ENCODE measurements at regions not wholly inside any gene's neighbourhood (a gene's known extent, or its start where the extent isn't known, plus 50 kb on each side); places are given as distances from the start of the nearest gene placed in this dataset.
"Not testable (repeated sequence)": the region's sequence is repeated elsewhere in the genome, so short reads cannot be mapped to it uniquely, and the experiment has no call there.

DNA sequence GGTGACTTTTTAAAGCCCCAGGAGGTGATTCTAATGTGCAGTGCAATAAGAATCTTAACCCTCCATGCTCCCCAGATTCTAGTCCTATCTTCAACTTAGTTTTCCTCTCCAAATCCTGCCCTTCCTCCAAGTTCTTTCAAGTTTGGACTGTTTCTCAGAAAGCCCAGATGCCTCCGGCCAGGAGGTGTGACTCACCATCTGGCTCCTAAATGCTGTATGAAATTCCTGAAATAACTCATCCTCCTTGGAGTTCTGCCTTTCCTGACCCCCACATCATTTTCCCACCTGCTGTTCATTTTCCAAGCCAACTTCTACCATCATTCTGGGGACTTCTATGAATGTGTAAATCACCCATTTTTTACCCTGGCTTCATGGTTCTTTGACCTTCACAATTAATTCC lies 118.2 kb upstream of the NOL4 start:
- peak; percentile 43 for DNase-seq (ENCODE audit: low spot score)
- in situ Hi-C loops (cut with HindIII; ENCODE audit: low sequenced_read_pairs) = no loop called here

DNA sequence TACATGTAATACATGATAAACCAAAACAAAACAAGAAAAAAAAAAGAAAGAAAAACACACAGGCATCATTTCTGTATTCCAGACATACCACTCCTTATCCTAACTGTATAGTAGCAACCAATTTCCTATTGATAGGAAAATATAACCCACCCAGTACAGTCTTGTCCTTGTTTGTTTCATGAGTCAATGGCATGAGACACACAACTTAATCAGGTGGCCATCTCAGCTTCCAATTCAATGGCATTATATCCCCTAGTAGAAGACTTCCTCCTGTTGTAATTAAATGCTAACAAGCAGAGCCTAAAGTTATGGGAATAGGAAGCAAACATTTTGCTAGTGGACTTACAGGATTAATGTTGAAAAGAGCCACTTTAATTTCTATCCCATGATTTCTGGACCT lies 121.0 kb upstream of the NOL4 start:
- no peak for DNase-seq (ENCODE audit: low spot score)
- in situ Hi-C loops (cut with HindIII; ENCODE audit: low sequenced_read_pairs) = no loop called here

DNA sequence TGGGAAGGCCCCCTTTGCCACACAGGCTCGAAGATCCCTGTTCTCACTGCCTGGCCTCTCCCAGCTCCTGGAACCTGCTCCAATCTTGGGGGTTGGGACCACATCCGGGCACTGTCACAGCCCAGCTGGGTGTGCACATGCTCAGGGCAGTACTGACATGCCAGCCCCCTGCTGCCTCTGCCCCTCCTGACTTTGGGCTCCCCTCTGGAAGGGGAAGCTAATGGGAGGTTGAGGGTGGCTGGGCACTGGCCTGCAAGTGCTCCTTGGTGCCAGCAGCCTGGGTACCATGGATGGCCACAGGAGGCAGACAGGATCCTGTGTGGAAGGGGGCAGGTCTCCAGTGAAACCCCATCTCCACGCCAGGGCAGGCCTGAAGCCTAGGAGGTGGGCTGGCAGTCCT lies 126.1 kb upstream of the NOL4 start:
- DNase-seq (ENCODE audit: low spot score) = no peak
- in situ Hi-C loops (cut with HindIII; ENCODE audit: low sequenced_read_pairs) = no loop called here

DNA sequence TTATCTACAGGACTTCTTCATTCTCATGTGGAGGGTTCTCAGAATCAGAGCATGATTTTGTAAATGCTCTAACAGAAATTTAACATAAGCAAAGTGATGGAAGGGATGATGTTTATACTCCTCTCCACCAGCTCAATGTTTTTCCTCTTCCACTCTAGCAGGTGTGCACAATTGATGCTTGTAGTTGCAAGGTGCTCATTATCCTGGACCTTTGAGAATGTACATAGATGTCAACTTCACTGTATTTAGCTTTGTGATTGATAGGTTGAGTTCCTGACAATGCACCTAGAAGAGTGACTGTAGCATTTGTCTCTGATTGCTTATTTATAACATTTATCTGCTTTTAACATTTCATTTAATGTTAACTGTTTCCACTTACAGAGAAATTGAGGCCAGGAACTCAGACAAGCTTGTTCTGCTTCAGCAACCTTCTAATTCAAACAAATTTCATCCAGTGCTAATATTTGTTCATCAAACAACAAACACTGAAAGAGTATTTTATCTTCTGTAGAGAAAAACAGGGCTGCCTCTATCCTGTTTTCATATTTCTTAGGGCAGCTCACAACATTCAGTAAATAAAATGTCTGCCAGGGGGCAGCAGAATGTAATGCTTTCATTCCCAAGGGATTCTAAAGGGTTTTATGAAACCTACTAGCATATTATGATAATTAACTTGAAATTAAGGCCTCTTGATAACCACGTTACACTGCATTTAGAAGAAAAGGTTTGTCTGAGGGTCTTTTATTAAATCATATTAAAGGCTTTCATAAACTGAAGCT lies 127.9 kb upstream of the NOL4 start:
- in situ Hi-C loops (cut with HindIII; ENCODE audit: low sequenced_read_pairs) = no loop called here
- DNase-seq (ENCODE audit: low spot score) = no peak

DNA sequence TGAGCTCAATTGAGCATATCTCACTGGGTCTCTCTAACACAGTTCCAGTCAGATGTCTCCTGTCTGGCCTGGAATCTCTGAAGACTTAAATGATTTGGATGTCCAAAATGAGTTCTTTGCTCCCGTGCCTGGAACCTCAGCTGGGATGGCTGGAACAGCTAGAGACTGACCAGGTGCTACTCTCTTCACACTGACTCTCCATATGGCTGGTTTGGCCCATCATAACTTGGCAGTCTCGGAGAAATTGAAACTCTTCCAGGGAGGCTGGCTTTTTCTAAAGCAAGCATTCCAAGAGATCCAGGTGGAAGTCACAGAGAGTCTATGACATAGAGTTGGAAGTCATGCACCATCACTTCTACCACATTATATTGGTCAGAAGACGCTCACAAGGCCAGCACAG lies 129.6 kb upstream of the NOL4 start:
- in situ Hi-C loops (cut with HindIII; ENCODE audit: low sequenced_read_pairs) = no loop called here
- peak; percentile 98 for DNase-seq (ENCODE audit: low spot score)

DNA sequence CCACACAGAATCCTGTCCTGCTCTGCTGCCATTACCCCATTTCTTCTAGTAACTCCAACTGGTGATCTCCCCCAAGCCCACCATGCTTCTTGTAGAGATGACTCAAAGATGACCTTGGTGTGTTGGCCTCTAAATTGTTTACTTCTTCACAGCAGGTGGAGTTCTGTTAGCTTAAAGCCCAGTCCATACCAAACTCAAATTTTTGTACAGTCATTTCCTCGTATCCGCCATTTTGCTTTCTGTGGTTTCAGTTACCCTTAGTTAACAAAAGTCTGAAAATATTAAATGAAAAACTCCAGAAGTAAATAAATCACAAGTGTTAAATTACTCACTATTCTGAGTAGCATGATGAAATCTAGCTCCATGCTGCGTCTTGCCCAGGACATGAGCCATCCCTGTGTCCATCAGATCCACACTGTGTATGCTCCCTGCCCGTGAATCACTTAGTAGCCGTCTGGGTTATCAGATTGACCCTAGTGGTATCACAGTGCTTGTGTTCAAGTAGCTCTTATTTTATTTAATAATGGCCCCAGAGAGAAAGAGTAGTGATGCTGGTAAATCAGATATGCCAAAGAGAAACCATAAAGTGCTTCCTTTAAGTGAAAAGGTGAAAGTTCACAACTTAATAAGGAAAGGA lies 133.3 kb upstream of the NOL4 start:
- DNase-seq (ENCODE audit: low spot score) = no peak
- in situ Hi-C loops (cut with HindIII; ENCODE audit: low sequenced_read_pairs) = no loop called here

DNA sequence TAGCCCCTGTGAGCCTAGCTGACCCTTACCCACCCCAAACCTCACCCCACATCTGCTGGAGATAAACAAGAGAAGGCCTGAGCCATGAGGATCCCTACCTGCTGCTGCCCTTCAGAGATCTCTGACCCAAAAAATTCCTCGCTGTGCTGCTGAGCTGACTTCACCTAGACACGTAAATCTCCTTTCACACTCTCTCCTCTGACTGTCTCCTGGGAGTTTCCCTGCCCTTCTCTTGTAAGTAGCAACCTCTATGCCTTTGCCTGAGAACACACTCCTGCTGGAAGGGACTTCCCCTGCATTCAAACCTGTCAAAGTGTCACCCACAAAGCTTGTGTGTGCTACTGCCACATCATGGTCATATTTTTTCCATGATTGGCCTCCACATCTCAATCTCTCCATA lies 134.2 kb upstream of the NOL4 start:
- in situ Hi-C loops (cut with HindIII; ENCODE audit: low sequenced_read_pairs) = no loop called here
- DNase-seq (ENCODE audit: low spot score) = no peak

DNA sequence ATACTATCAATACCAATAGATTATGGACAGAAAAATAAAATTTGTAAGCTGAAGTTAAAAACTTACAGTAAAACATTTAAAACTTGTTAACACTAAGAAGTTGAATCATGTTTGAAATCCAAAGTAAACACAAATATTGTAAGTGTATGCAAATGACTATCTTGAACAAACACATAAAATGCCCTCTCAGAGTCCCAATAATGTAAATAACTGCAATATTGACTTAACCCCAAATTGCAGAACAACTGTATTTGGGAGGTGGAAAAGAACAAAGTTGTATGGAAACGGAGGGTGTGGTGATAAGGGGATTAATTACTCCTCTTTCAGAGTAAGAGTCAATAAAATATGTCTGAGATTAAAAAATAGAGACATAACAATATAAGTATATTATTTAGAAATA lies 140.0 kb upstream of the NOL4 start:
- DNase-seq (ENCODE audit: low spot score) = no peak
- in situ Hi-C loops (cut with HindIII; ENCODE audit: low sequenced_read_pairs) = no loop called here

DNA sequence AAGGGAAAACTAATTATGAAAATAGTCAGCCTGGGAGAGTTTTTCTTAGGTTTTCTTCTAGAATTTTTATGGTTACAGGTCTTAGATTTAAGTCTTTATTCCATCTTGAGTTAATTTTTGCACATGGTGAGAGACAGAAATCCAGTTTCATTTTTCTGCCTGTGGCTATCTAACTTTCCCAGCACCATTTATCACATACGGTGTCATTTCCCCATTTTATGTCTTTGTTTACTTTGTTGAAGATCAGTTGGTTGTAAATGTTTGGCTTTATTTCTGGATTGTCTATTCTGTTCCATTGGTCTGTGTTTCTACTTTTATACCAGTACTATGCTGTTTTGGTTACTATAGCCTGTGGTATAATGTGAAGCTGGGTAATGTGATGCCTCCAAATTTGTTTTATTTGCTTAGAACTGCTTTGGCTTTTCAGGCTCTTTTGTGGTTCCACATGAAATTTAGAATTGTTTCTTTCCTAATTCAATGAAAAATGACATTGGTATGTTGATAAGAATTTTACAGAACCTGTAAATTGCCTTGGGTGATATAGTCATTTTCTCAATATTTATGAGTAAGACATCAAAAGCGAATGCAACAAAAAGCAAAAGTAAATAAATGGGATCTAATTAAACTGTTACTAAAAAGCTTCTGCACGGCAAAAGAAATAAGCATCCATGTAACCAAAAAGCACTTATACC lies 146.1 kb upstream of the NOL4 start:
- in situ Hi-C loops (cut with HindIII; ENCODE audit: low sequenced_read_pairs) = no loop called here
- no peak for DNase-seq (ENCODE audit: low spot score)

DNA sequence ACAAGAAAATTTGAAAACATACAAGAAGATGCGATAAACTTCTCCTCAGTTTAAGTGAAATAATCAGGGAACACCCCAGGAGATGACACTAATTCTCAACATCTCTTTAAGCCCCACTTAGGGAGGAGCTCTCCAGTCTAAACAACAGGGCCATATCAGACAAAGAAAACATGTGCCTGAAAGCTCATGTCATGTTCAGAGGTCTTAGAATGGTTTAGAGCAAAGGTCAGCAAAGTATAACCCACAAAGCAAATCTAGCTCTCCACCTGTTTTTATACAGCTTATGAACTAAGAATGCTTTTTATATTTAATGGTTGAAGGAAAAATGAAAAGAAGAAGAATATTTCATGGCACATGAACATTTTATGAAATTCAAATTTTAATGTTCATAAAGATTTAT lies 155.6 kb upstream of the NOL4 start:
- no peak for DNase-seq (ENCODE audit: low spot score)
- in situ Hi-C loops (cut with HindIII; ENCODE audit: low sequenced_read_pairs) = no loop called here

DNA sequence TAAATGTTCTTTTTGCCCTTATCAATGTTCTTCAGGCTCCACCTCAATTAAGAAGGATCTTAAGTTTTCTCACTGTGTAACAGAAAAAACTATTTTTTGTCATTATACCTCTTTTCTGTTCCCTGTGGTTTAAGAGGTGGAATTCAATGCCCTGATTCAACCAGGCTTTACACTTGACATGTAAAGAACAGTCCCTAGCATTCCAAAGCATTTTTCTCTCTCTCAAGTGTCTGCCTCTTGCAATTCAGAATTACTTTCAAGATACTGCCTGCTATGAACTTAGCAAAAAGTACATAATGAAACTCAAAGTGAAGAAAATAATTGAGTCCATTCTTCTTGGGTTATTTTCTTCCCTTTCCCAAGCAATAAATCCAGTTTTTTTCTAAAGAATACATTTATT lies 160.6 kb upstream of the NOL4 start:
- in situ Hi-C loops (cut with HindIII; ENCODE audit: low sequenced_read_pairs) = no loop called here
- no peak for DNase-seq (ENCODE audit: low spot score)

DNA sequence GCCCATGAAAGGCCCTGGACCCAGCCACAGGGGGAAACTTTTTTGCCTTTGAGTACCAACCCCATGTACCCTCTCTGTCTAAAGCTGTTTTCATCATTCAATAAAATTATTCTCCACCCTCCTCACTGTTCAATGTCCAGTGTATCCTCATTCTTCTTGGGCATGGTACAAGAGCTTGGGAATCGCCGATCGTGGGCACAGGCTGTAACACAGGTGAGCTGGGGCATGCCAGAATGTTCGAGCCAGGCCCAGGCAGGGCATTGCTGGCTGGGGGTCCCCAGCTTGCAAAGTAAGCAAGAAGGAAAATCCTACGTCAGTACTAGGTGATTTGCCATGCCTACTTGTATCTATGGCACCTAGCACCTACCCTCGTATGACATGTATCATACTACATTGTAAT lies 162.1 kb upstream of the NOL4 start:
- no peak for DNase-seq (ENCODE audit: low spot score)
- in situ Hi-C loops (cut with HindIII; ENCODE audit: low sequenced_read_pairs) = no loop called here

DNA sequence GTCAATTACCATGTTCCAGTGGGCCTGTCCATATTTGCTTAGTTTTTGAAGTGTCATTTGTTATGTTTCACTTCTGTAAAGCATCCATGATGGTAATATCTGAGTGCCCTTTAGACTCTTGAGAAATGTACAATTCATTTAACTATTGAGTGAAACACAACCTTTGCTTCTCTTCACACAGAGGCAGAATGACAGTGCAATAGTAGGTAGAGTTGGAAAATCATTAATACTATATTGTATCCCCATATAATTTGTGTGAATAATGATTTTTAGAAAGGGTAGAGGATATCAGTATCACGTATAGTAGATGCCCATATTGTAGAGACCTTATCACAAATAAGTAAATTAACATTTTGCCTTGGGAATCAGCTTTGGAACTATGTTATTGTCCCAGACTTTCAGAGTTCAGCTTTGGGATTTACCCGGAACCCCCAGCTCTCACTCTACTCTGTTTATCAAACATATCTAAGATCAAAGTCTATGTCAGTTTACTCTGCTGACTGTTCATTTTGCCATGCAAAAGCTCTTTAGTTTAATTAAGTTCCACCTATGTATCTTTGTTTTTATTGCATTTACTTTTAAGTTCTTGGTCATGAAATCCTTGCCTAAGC lies 172.7 kb upstream of the NOL4 start:
- no peak for DNase-seq (ENCODE audit: low spot score)
- in situ Hi-C loops (cut with HindIII; ENCODE audit: low sequenced_read_pairs) = no loop called here

DNA sequence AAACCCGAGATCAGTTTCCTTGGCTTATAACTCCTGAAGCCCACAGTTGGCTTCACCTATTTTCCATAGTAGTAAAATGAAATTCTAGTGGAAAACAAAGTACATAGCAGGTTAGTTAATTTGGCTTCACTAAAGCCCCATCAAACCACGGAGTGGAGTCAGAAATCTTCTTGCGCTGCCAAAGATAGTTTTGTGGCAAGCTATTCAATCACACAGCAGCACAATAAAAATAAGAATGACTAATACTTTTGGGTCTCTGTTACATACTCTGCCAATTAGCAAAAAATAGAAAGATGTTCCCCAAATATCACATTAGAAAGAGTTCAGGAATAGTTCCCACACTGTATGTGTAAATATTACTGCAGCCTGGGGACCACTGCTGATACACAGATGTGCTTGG lies 175.2 kb upstream of the NOL4 start:
- DNase-seq (ENCODE audit: low spot score) = no peak
- in situ Hi-C loops (cut with HindIII; ENCODE audit: low sequenced_read_pairs) = no loop called here

DNA sequence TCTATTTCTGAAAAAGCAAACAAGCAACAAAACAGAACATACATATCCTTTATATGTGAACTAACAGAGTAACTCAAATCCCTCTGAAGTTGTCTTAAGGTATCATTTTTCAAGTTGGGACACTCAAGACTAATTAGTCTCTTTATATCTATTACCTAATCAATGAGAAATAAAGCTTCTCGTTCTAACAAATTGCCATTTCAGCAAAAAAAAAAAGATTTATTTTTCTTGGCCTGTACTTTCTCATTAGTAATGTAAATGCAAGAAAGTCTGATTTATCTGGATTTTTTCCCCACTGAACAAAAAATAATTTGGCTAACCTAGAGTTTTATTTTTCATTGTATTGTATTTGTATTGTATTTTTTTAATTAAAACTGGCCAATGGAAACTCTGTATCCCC lies 176.1 kb upstream of the NOL4 start:
- in situ Hi-C loops (cut with HindIII; ENCODE audit: low sequenced_read_pairs) = no loop called here

DNA sequence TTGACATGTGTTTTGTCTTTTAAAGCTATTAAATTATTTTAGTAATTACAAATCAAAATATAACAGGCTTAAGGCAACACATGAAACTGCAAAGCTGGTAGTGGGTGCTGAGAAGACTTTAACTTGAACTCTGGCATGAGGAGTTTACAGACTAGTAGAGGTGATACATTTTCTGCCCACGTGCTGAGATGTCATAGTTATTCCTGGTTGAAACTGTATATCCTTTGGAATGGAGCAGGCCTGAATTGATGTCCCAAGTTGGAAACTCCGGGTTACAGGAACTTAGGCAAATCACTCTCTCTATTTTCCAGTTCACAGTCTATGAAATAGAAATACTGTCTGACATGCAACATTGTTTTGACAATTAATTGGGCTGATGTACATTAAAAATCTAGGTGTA lies 177.1 kb upstream of the NOL4 start:
- in situ Hi-C loops (cut with HindIII; ENCODE audit: low sequenced_read_pairs) = no loop called here
- DNase-seq (ENCODE audit: low spot score) = no peak

More for the DNA sequence above, 176.1 kb upstream of the NOL4 start:
- DNase-seq (ENCODE audit: low spot score) = no peak

DNA sequence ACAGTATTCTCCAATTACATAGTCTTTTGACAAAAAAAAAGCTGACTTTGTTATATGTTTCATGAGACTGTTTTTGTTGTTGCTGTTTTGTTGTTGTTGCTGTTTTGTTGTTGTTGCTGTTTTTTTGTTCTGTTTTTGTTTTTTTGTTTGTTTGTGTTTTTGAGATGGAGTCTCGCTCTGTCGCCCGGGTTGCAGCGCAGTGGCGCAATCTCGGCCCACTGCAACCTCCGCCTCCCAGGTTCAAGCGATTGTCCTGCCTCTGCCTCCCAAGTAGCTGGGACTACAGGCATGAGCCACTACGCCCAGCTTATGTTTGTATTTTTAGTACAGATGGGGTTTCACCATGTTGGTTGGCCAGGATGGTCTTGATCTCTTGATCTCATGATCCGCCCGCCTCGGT lies 182.8 kb upstream of the NOL4 start:
- DNase-seq (ENCODE audit: low spot score); in situ Hi-C loops (cut with HindIII; ENCODE audit: low sequenced_read_pairs): not testable (repeated sequence)

DNA sequence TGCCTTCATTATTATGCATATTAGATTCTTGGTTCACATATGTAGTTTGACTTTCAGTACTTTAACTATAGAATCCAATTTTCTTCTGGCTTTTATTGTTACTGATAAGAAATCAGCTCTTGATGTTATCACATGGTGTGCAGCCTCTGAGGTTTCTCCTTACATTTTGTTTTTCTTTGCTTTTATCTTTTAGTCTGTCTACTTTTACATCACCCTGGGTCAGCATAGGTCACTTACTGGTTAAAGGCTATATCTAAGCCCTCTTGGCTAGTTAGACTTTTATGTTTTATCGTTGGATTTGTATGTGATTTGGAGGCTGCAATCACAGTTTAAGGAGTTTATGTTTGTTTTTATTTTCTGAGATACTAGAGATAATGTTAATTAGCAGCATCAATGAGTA lies 187.2 kb upstream of the NOL4 start:
- in situ Hi-C loops (cut with HindIII; ENCODE audit: low sequenced_read_pairs) = no loop called here
- DNase-seq (ENCODE audit: low spot score) = no peak

DNA sequence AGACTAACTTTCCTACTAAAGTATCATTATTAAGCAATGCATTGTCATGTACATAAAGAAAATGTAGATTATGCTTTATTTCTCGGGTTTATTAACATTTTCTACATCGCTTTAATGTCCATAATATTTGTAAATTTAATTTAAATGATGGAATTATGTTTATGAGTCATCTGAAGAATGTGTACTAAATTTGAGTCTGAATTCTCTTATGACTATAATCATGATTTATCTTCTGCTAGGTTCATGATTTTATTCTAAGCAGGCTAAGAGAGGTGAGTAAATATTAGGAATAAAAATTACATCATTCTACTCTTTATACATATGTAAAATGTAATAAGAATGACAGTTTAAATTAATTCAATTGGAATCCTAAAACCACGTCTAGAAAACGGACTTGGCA lies 206.3 kb upstream of the NOL4 start:
- DNase-seq (ENCODE audit: low spot score) = no peak
- in situ Hi-C loops (cut with HindIII; ENCODE audit: low sequenced_read_pairs) = no loop called here

DNA sequence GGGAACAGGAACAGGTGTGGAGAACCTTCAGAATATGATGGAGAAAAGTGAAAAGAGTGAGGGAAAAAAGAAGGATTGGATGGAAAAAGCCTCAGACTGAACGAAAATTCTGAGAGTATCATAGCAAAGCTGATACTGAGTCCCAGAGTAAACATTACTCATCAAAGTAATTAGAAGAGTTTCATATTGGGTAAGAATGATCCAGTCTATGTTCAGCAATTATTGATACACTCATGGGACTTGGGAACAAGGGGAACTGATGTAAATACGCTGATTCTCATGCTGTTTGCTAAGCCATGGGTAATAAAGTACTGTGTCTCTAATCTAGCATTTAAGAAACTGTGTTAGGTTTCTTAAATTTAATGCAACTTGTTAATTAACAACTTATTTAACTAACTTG lies 219.9 kb upstream of the NOL4 start:
- in situ Hi-C loops (cut with HindIII; ENCODE audit: low sequenced_read_pairs) = no loop called here
- DNase-seq (ENCODE audit: low spot score) = no peak

All from G401 (cell line).